GF-D8 (cell line): ENCODE measurements at regions not wholly inside any gene's neighbourhood (a gene's known extent, or its start where the extent isn't known, plus 50 kb on each side); places are given as distances from the start of the nearest gene placed in this dataset.

Experiments used
- DNase-seq: peaks from one replicate; lab custom pipeline; 2025; lab: John Stamatoyannopoulos, UW

- no peak for DNase-seq
Observed at GRCh38 chr1:235009561-235010306, 118.9 kb downstream of the TOMM20 start.

DNA sequence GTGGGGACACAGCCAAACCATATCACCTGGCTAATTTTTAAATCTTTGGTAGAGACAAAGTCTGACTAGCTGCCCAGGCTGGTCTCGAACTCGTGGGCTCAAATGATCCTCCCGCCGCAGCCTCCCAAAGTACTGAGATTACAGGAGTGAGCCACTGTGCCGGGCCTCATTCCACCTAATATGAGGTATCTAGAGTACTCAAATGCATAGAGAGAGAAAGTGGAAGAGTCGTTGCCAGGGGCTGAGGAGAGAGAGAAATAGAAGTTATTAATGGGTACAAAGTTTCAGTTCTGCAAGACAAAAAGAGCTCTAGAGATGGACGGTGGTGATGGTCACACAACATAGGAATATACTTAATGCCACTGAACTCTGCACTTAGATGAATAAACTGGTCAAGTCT is 119.6 kb downstream of the TOMM20 start:
- DNase-seq: no peak

DNA sequence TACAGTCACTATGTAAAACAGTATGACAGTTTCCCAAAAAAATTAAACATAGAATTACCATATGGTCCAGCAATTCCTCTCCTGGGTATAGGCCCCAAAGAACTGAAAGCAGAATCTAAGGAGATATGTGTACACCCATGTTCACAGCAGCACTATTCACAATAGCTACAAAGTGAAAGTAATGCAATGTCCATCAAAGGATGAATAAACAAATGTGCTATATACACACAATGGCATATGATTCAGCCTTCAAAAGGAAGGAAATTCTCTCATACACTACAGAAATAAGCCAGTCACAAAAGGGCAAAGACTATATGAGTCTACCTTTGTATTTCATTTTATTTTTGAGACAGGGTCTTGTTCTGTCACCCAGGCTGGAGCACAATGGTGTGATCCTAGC is 120.4 kb downstream of the TOMM20 start:
- DNase-seq: no peak

DNA sequence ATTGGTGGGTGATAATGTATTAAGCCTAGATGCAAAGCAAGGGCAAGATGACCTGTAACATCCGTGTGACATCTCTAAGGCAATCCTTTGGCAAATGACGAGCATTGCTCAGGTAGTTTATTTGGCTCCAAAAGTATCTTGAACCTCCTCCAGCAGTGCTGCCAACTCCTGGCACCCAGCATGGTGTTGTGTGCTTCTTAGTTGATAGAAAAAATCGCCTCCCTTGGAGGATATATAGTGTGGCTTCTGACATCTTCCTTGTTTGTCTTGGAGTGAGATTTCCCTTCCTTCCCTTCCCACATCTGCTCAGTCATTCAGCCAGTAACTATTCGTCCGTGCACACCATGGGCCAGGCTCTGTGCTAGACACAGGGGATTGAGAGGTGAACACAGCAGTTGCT is 121.8 kb downstream of the TOMM20 start:
- DNase-seq: no peak

DNA sequence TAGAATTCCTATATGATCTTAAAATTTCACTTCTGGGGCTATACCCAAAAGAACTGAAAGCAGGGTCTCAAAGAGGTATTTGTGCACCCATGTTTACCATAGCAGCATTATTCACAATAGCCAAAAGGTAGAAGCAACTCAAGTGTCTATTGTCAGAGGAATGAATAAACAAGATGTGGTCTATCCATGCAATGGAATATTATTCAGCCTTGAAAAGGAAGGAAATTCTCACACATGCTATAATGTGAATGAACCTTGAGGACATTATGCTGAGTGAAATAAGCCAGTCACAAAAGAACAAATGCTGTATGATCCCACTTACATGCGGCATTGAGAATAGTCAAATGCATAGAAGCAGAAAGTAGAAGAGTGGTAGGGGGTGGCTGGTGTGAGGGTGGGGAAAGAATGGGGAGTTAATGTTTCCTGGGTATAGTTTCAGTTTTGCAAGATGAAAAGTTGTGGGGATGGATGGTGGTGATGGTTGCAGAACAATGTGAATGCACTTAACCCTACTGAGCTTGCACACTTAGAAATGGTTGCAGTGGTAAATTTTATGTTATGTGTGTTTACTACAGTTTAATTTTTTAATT is 122.4 kb downstream of the TOMM20 start:
- DNase-seq: no peak

DNA sequence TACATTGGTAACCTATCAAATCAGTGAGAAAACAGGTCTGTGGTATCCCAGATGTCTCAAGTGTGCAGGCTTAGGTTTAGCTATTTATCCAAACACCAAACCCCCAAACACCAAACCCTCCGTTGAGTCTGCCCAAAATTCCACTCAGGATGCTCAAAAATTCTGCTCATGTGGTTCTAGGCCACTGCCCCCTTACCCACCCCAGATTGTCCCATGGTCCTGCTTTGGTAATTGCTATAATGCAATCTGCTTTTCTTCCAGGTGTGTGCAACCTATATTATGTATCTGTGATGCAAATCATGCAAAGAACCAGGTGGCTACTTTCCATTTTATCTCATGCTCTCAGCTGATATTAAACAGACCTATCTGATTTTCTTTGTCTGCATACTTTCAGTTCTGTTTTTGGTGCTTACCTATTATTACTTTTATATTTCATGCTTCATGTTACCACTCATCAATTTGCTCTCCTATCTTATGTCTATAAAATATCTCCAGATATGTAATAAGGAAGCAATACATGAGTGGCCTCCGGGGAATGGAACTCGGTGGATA is 123.7 kb downstream of the TOMM20 start:
- DNase-seq: no peak

GRCh38 chr1:235004276-235004675 is 124.4 kb downstream of the TOMM20 start:
- DNase-seq: no peak

DNA sequence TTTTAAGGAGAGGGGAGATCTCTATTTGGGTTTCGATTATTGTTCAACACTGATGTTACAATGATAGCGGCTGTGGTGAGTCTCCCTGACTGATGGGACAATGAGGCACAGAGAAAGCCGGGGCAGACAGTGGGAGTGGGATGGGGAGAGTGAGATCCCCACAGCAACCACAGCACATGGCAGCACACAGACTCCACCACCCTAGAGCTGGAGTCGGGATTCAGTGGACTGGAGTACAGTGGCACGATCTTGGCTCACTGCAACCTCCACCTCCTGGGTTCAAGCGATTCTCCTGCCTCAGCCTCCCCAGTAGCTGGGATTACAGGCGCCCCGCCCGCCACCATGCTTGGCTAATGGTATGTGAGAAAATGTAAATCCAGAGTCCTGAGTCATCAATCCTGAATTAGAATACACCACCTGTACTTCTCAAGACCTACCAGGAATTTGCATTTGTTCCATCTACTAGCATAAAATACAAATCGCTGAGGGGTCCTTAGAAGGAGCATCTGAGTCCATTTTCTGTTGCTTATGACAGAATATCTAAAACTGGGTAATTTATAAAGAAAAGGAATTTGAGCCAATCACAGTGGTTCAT is 125.8 kb downstream of the TOMM20 start:
- DNase-seq: no peak

- no peak for DNase-seq
Observed at GRCh38 chr1:234999513-234999940, 129.1 kb downstream of the TOMM20 start.

DNA sequence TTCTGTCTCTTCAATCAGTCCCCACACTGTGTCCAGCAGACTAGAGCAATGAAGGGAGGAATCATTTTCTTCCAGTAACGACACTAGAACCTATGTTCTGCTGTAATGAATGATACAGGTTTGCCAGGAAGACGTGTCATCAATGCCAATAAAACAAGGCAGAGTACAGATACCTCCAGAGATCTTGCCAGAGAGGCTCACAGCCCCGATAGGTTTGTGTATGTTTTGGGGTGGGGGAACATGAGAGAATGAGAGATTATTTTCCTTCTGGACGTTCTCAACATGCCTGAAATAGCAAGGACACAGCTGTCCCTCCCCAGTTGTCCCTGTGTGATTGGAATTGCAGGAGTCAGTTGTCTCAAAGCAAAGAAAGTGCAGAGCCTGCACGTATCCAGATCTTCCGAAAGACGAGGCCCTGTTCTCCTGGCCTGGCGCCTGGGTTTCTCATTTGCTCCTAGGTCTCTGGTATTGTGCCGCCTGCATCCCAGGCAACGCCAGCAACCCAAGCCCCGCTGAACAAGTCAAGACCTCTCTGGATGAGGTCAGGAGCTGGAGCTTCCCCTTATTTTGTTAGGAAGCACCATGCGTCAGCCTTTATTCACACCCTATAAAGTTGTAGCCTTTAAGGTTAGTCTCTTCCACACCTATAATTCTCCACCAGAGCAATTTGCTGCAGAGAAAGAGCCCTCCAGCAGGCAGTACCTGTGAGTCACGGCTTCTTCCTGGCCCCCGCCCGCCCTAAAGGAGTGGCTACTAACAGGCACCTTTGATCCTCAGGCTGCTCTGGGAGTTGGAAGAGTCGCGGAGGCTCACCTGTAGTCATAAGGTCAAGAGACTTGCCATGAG is 130.5 kb downstream of the TOMM20 start:
- DNase-seq: no peak

- DNase-seq: no peak
Observed at GRCh38 chr1:234997201-234997895, 131.3 kb downstream of the TOMM20 start.

GRCh38 chr1:234996245-234996757 is 132.3 kb downstream of the TOMM20 start:
- DNase-seq: no peak

DNA sequence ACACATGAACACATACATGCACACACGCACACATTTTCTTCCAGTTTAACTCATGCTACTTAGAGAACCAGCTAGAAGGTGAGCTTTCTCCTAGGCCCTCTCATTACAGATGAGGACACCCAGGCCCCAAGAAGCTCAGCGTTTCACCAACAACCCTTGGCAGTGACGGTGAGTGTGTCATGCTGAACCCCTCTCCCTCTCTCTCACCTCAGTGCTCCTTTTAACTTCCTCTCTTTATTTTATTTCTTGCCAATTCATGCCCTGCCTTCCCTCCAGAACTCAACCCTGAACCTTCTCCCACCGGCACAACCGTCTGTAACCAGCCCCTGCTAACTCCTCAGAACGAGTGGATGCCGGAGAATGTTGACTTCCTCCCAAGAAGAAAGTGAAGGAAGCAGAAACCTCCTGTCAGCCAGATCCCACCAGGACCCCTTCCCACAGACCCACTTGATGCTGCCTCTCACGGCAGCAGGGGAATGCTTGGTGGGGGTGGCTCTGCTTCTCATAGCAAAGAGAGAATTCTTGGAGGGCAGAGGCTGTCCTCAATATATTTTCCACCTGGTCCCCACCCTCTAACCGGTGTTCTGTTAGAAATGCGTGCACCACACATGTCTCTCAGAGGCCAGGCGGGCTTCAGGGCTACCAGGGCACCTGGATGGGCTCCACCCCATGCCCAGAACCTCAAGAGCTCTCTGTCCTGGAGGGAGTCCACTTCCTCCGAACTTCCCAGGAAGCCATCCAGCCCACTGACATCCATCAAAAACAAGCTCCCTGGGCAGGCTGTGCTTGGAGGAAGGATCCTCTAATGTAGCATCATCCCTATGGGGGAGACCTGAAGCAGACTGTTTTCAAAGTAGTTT is 134.0 kb downstream of the TOMM20 start:
- DNase-seq: no peak

DNA sequence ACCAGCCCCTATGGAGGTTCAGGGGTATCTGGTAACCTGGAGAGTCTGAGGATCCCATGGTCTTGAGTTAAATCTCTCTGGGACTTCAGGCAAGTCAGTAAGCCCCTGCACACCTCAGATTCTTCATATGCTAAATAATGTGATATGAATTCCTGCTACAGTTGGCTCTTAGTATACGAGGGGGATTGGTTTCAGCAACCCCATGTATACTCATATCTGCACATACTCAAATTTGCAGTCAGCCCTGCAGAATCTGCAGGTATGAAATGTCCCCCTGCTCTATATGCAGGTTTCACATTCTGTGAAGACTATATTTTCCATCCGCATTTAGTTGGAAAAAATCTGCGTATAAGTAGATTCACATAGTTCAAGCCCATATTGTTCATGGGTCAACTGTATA is 136.6 kb downstream of the TOMM20 start:
- no peak for DNase-seq

- DNase-seq: no peak
Observed at GRCh38 chr1:234990874-234991801, 137.5 kb downstream of the TOMM20 start.

DNA sequence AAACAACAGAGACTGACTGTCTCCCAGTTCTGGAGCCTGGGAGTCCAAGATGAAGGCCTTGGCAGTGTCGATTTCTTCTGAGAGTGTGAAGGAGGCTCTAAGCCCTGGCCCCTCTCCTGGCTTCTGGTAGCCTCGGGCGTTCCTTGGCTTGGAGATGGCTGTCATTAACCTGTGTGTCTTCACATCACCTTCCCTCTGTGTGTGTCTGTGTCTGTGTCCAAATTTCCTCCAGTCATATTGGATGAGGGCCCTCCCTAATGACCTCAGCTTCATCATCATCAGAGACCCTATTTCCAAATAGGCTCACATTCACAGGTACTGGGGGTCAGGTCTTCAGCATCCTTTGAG is 138.3 kb downstream of the TOMM20 start:
- no peak for DNase-seq

GRCh38 chr1:234989479-234990327 is 138.9 kb downstream of the TOMM20 start:
- DNase-seq: no peak

DNA sequence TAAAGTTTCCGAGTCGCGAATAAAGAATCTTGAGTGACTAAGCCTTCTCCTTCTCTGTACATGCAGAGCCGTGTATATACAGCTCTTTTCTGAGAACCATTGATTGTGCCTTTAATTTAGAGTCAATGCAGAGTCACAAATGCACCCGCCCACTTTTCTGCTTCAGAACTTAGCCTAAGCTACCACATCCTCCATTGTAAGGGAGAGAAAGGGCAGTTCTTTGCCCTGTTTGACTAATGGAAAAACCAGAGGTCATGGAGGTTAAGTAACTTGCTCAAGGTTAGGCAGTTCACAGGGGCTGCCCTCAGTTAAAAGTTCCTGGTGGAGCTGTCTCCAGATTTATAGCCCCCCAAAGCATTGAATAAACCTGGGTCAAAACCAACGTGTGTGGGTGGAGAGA is 139.6 kb downstream of the TOMM20 start:
- DNase-seq: no peak

DNA sequence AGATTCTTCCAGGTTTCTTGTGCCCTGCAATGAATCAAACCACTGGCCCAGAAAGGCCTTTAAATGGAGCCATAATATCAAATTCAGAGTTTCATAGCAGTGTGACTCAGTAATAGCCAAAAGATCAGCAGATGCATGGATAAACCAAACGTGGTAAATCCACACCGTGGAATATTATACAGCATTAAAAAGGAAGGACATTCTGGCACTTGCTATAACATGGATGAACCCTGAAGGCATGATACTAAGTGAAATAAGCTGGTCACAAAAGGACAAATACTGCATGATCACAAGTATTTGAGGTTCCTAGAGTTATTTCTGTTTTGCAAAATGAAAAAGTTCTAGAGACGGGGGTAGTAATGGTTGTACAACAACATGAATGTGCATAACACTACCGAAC is 140.1 kb downstream of the TOMM20 start:
- DNase-seq: no peak
